ENCODE measurements at regions not wholly inside any gene's neighbourhood (a gene's known extent, or its start where the extent isn't known, plus 50 kb on each side); places are given as distances from the start of the nearest gene placed in this dataset.

DNA sequence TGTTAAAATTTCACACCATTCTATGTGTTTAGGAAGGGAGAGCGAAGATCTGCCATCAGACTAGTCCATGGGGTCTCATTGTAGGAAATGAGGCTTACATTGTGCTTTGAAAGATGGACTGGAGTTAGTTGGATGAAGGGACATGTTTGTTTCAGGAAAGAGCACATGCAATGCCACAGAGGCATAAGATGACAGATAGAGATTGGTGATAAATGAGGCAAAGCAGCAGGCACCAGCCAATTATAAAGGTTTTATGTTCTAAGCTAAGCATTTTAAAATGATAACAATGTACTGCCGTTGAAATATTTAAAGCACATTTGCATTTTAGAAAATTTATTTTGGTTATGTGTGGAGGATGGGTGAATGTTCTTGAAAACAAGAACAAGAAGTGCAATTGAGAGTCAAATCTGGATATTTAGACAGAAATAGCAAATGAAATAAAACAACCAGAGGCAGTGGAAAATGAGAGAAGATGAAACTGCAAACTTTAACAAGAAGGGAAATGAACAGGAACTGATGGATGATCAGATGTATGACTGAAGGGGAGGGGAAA, 957.2 kb downstream of the FSTL5 start:
- Histone ChIP-seq H3K36me3 (no peaks in the 10 kb centered on the region), H3K9me3 (no peaks in the 10 kb centered on the region), H3K27me3 (no peaks in the 10 kb centered on the region), H3K4me3 (replicated peaks in 1 of 3) (no peak overlapping the region), H3K4me1 (no peaks in the 10 kb centered on the region), H3K27ac (no peak overlapping the region)
- WGBS, 2 donors, result 78 to 81% methylated on average over 2 of the region's 2 CpGs
- no peak for DNase-seq
- no peak for TF ChIP-seq POLR2A (IDR thresholded peaks at IDR 0.05)
- TF ChIP-seq, protein P1, sequence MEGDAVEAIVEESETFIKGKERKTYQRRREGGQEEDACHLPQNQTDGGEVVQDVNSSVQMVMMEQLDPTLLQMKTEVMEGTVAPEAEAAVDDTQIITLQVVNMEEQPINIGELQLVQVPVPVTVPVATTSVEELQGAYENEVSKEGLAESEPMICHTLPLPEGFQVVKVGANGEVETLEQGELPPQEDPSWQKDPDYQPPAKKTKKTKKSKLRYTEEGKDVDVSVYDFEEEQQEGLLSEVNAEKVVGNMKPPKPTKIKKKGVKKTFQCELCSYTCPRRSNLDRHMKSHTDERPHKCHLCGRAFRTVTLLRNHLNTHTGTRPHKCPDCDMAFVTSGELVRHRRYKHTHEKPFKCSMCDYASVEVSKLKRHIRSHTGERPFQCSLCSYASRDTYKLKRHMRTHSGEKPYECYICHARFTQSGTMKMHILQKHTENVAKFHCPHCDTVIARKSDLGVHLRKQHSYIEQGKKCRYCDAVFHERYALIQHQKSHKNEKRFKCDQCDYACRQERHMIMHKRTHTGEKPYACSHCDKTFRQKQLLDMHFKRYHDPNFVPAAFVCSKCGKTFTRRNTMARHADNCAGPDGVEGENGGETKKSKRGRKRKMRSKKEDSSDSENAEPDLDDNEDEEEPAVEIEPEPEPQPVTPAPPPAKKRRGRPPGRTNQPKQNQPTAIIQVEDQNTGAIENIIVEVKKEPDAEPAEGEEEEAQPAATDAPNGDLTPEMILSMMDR (IDR thresholded peaks at IDR 0.05), result no peak
- intact Hi-C loops (cut with DNase I), result no loop called here

DNA sequence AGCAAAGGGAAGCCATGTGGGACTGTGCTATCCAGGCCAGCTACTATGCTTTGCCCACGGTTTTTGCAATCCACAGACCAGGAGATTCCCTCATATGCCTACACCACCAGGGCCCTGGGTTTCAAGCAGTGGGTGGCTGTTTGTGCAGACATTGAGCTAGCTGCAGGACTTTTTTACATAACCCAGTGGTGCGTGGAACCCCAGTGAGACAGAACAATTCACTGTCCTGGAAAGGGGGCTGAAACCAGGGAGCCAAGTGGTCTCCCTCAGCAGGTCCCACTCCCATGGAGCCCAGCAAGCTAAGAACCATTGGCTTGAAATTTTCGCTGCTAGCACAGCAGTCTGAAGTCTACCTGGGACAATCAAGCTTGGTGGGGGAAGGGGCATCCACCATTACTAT, 959.9 kb downstream of the FSTL5 start:
- H3K27me3 ChIP-seq, result no peaks in the 10 kb centered on the region
- TF ChIP-seq, protein P1 (IDR thresholded peaks at IDR 0.05), result no peak
- no peak for TF ChIP-seq POLR2A (IDR thresholded peaks at IDR 0.05)
- no peaks in the 10 kb centered on the region for H3K36me3 ChIP-seq
- 84 to 97% methylated on average over 3 of the region's 3 CpGs for WGBS, 2 donors
- no peaks in the 10 kb centered on the region for H3K4me1 ChIP-seq
- no peak overlapping the region for H3K4me3 ChIP-seq (replicated peaks in 1 of 3)
- intact Hi-C loops (cut with DNase I), result no loop called here
- no peaks in the 10 kb centered on the region for H3K9me3 ChIP-seq
- no peak overlapping the region for H3K27ac ChIP-seq
- DNase-seq, result no peak

DNA sequence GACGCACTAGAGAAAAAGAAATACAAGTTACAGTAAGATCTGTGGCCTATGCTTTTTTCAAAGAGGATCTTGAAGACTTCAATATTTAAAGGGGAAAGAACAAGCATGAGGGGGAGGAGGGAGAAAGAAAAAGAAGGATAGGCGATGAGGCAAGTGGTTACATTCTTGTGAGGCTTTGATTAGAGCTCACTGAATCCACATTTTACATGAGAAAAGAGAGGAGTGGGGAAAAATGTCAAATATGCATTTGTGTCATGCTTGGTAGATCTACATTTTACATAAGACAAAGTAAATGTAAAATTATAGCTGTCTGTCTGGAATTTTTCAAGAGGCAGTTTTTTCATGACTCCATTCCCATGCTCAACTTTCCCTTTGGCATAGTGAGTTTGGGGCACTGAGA, 965.9 kb downstream of the FSTL5 start:
- Histone ChIP-seq H3K27me3 (no peaks in the 10 kb centered on the region), H3K4me1 (no peaks in the 10 kb centered on the region), H3K27ac (no peak overlapping the region), H3K36me3 (no peaks in the 10 kb centered on the region), H3K4me3 (replicated peaks in 1 of 3) (no peak overlapping the region), H3K9me3 (no peaks in the 10 kb centered on the region)
- DNase-seq, result no peak
- 77% methylated on average over 2 of the region's 2 CpGs for WGBS, 2 donors
- intact Hi-C loops (cut with DNase I), result no loop called here
- TF ChIP-seq POLR2A (IDR thresholded peaks at IDR 0.05), result no peak
- TF ChIP-seq, protein P1 (IDR thresholded peaks at IDR 0.05), result no peak

DNA sequence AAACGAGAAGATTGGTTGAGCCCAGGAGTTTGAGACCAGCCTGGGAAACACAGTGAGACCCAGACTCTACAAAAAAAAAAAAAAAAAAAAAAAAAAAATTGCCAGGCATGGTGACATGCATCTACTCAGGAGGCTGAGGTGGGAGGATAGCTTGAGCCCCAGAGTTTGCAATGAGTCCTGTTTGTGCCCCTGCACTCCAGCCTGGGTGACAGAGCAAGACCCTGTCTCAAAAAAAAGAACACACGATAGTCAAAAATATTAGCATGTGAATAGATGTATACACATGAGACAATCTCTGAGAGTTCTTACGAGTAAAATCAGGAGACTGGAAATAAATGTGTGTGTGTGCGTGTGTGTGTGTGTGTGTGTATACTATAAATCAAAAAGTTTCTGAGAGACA, 966.3 kb downstream of the FSTL5 start:
- TF ChIP-seq, protein P1 (IDR thresholded peaks at IDR 0.05), result no peak
- no peak for TF ChIP-seq POLR2A (IDR thresholded peaks at IDR 0.05)
- intact Hi-C loops (cut with DNase I), result no loop called here
- no peak for DNase-seq
- no peak overlapping the region for H3K27ac ChIP-seq
- H3K36me3 ChIP-seq, result no peaks in the 10 kb centered on the region
- no peak overlapping the region for H3K4me3 ChIP-seq (replicated peaks in 1 of 3)
- 79 to 81% methylated on average over 4 of the region's 4 CpGs for WGBS, 2 donors
- no peaks in the 10 kb centered on the region for H3K27me3 ChIP-seq
- no peaks in the 10 kb centered on the region for H3K4me1 ChIP-seq
- no peaks in the 10 kb centered on the region for H3K9me3 ChIP-seq

DNA sequence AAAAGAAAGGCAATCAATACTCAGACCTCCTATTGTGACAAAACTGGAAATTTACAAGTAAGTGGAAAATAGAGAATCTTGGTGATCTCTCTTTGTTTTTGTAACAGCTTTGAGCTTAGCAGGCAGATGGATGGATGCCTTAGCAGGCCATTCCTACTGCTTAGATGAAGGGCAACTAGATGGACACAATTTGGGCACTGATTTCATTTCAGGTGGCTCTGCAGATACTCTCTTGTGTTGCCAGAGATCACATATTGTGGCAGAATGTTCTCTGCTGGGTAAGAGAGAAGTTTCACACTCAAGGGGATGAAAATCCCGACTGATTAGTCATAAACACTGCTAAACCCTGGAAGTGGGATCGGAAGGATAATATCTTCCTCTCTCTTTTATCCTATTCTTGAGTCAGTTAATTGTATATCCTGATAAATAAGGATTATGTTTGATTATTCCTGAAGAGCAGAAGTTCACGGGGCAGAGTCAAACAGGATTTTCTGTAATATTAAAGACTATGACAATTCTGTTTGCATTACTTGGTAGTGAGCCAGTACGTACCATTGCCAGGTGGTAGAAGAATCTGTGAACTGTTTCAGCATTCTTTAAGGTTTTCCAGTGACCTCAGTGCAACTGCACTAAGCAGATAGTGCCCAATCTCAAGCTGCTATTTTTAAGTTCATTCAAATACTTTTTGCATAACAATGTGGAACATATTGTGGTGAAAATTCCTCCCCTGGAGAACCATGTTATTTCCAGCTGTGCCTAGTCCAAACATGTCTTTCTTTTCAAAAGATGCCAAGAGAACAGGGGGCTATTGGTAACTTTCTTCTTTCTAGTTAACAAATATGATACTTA, 974.3 kb downstream of the FSTL5 start:
- no peak for DNase-seq
- WGBS, 2 donors, result 66 to 77% methylated on average over 4 of the region's 4 CpGs
- Histone ChIP-seq H3K36me3 (no peaks in the 10 kb centered on the region), H3K9me3 (no peaks in the 10 kb centered on the region), H3K27ac (no peak overlapping the region), H3K4me1 (no peaks in the 10 kb centered on the region), H3K4me3 (replicated peaks in 1 of 3) (no peak overlapping the region), H3K27me3 (no peaks in the 10 kb centered on the region)
- TF ChIP-seq, protein P1 (IDR thresholded peaks at IDR 0.05), result no peak
- TF ChIP-seq POLR2A (IDR thresholded peaks at IDR 0.05), result no peak
- intact Hi-C loops (cut with DNase I), result no loop called here

All from thyroid gland (tissue), 4 donors.